ENCODE measurements at regions not wholly inside any gene's neighbourhood (a gene's known extent, or its start where the extent isn't known, plus 50 kb on each side); places are given as distances from the start of the nearest gene placed in this dataset.

GRCh38 chr16:86664522-86665318 is 86.4 kb downstream of the FOXL1 start:
- DNase-seq = peak; percentile 7

GRCh38 chr16:86665319-86665675 is 86.9 kb downstream of the FOXL1 start:
- DNase-seq = no peak

GRCh38 chr16:86665929-86666328 is 87.6 kb downstream of the FOXL1 start:
- DNase-seq = no peak

GRCh38 chr16:86667035-86667434 is 88.7 kb downstream of the FOXL1 start:
- no peak for DNase-seq

GRCh38 chr16:86668136-86668910 is 90.0 kb downstream of the FOXL1 start:
- no peak for DNase-seq

GRCh38 chr16:86669285-86669805 is 91.0 kb downstream of the FOXL1 start:
- no peak for DNase-seq

GRCh38 chr16:86669937-86670749 is 91.8 kb downstream of the FOXL1 start:
- DNase-seq = no peak

GRCh38 chr16:86670750-86671234 is 92.4 kb downstream of the FOXL1 start:
- DNase-seq = no peak

GRCh38 chr16:86671486-86672178 is 93.3 kb downstream of the FOXL1 start:
- no peak for DNase-seq

GRCh38 chr16:86672179-86672863 is 94.0 kb downstream of the FOXL1 start:
- no peak for DNase-seq

GRCh38 chr16:86673090-86673955 is 95.0 kb downstream of the FOXL1 start:
- DNase-seq = no peak

GRCh38 chr16:86673956-86674453 is 95.7 kb downstream of the FOXL1 start:
- no peak for DNase-seq

GRCh38 chr16:86676254-86676670 is 97.9 kb downstream of the FOXL1 start:
- no peak for DNase-seq

GRCh38 chr16:86679490-86679889 is 101.1 kb downstream of the FOXL1 start:
- no peak for DNase-seq

GRCh38 chr16:86680162-86680561 is 101.8 kb downstream of the FOXL1 start:
- DNase-seq = no peak

- DNase-seq = no peak
Observed at GRCh38 chr16:86680661-86681030, 102.3 kb downstream of the FOXL1 start.

- DNase-seq = no peak
Observed at GRCh38 chr16:86681031-86681756, 102.8 kb downstream of the FOXL1 start.

GRCh38 chr16:86681757-86682106 is 103.4 kb downstream of the FOXL1 start:
- DNase-seq = no peak

- DNase-seq = no peak
Observed at GRCh38 chr16:86682219-86682904, 104.0 kb downstream of the FOXL1 start.
